ENCODE measurements at regions not wholly inside any gene's neighbourhood (a gene's known extent, or its start where the extent isn't known, plus 50 kb on each side); places are given as distances from the start of the nearest gene placed in this dataset.

GRCh38 chr7:35993113-35993512 is 159.9 kb upstream of the EEPD1 start:
- intact Hi-C loops (cut with DNase I): no loop called here
- H3K27ac ChIP-seq: no peak overlapping the region
- no peak for TF ChIP-seq CTCF (IDR thresholded peaks at IDR 0.05)
- TF ChIP-seq POLR2A (IDR thresholded peaks at IDR 0.05): no peak
- no peak for TF ChIP-seq POLR2AphosphoS5 (IDR thresholded peaks at IDR 0.05; ENCODE audit: insufficient read depth in 1 of 2, low read depth in 1 of 2)

GRCh38 chr7:35993676-35994606 is 159.1 kb upstream of the EEPD1 start:
- no peaks in the 10 kb centered on the region for H3K4me1 ChIP-seq
- no peak for DNase-seq (ENCODE audit: extremely low spot score in 2 of 2)
- no peaks in the 10 kb centered on the region for H3K9me3 ChIP-seq
- TF ChIP-seq POLR2A (IDR thresholded peaks at IDR 0.05) (no peak), CTCF (IDR thresholded peaks at IDR 0.05) (no peak), POLR2AphosphoS5 (IDR thresholded peaks at IDR 0.05; ENCODE audit: insufficient read depth in 1 of 2, low read depth in 1 of 2) (no peak)
- no peak overlapping the region for H3K4me3 ChIP-seq
- intact Hi-C loops (cut with DNase I): no loop called here
- no peak overlapping the region for H3K27ac ChIP-seq
- no peaks in the 10 kb centered on the region for H3K36me3 ChIP-seq
- no peaks in the 10 kb centered on the region for H3K27me3 ChIP-seq

More at GRCh38 chr7:35993113-35993512, 159.9 kb upstream of the EEPD1 start:
- H3K9me3 ChIP-seq: no peaks in the 10 kb centered on the region
- no peaks in the 10 kb centered on the region for H3K4me1 ChIP-seq
- no peak for DNase-seq (ENCODE audit: extremely low spot score in 2 of 2)
- H3K36me3 ChIP-seq: no peaks in the 10 kb centered on the region
- no peak overlapping the region for H3K4me3 ChIP-seq
- H3K27me3 ChIP-seq: no peaks in the 10 kb centered on the region

GRCh38 chr7:35995334-35995733 is 157.7 kb upstream of the EEPD1 start:
- H3K9me3 ChIP-seq: no peaks in the 10 kb centered on the region
- no peak overlapping the region for H3K27ac ChIP-seq
- no peaks in the 10 kb centered on the region for H3K27me3 ChIP-seq
- no peak for DNase-seq (ENCODE audit: extremely low spot score in 2 of 2)
- no peak for TF ChIP-seq CTCF (IDR thresholded peaks at IDR 0.05)
- no peak for TF ChIP-seq POLR2AphosphoS5 (IDR thresholded peaks at IDR 0.05; ENCODE audit: insufficient read depth in 1 of 2, low read depth in 1 of 2)
- TF ChIP-seq POLR2A (IDR thresholded peaks at IDR 0.05): no peak
- no peaks in the 10 kb centered on the region for H3K36me3 ChIP-seq
- intact Hi-C loops (cut with DNase I): no loop called here
- H3K4me3 ChIP-seq: no peak overlapping the region
- no peaks in the 10 kb centered on the region for H3K4me1 ChIP-seq

- no peaks in the 10 kb centered on the region for H3K27me3 ChIP-seq
- intact Hi-C loops (cut with DNase I): no loop called here
These were observed 154.6 kb upstream of the EEPD1 start for GRCh38 chr7:35998481-35998880.

More at GRCh38 chr7:35998481-35998880, 154.6 kb upstream of the EEPD1 start:
- H3K27ac ChIP-seq: no peak overlapping the region
- no peak for DNase-seq (ENCODE audit: extremely low spot score in 2 of 2)
- H3K36me3 ChIP-seq: no peaks in the 10 kb centered on the region
- no peaks in the 10 kb centered on the region for H3K4me1 ChIP-seq
- no peak overlapping the region for H3K4me3 ChIP-seq
- TF ChIP-seq POLR2A (IDR thresholded peaks at IDR 0.05): no peak
- TF ChIP-seq POLR2AphosphoS5 (IDR thresholded peaks at IDR 0.05; ENCODE audit: insufficient read depth in 1 of 2, low read depth in 1 of 2): no peak
- no peak for TF ChIP-seq CTCF (IDR thresholded peaks at IDR 0.05)
- no peaks in the 10 kb centered on the region for H3K9me3 ChIP-seq
